GM10248 (cell line): ENCODE measurements at regions not wholly inside any gene's neighbourhood (a gene's known extent, or its start where the extent isn't known, plus 50 kb on each side); places are given as distances from the start of the nearest gene placed in this dataset.

Source experiments
- CTCF ChIA-PET: fragments of 300-600 bp; sonication (Branson Sonifier 250); formaldehyde crosslinking; extraction: SDS; loops from one replicate; lab custom pipeline; 2021; ENCODE audit warnings: antibody characterized with exemption; lab: Yijun Ruan, JAX
- POLR2A ChIA-PET: fragments of 350-650 bp; sonication (Branson Sonifier 250); formaldehyde crosslinking; extraction: SDS; loops from one replicate; lab custom pipeline; 2020; ENCODE audit warnings: antibody characterized with exemption; lab: Yijun Ruan, JAX
- DNase-seq: peaks from one replicate; pipeline ENCODE4 v3.0.0; 2012; ENCODE audit errors: extremely low spot score
- TF ChIP-seq, protein P1 (sequence below): IDR thresholded peaks from 2 replicates; pipeline ENCODE4 v1.5.1; 2012; ENCODE audit warnings: mild to moderate bottlenecking, low read depth; ENCODE audit errors: extremely low read depth, missing control alignments, control extremely low read depth

DNA sequence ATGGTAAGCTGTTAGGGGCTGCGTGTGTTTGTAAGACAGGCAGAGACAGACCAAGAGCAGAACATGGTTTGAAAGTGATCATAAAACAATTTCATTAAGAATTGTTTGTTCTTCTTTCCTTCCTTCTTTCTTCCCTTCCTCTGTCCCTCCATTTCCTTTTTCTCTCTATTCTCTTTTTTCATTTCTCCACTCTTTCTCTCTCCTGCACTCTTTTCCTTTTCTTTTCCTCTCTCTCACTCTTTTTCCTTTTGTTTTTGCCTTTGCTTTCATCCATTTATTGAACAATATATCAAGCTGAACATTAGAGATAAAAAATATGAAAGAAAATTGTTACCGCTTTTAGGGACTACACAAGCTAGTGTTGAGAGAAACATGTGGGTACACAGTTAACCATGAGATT is 62.2 kb upstream of the GOLIM4 start:
- ChIA-PET CTCF (interaction anchor here (0.6 to 2.4 kb wide), 6 partner anchors 8 to 117 kb away, joined by 3 to 15 read pairs (median 4); no protein-coding TSS in a partner anchor), POLR2A (no interaction called here)
- TF ChIP-seq, protein P1, sequence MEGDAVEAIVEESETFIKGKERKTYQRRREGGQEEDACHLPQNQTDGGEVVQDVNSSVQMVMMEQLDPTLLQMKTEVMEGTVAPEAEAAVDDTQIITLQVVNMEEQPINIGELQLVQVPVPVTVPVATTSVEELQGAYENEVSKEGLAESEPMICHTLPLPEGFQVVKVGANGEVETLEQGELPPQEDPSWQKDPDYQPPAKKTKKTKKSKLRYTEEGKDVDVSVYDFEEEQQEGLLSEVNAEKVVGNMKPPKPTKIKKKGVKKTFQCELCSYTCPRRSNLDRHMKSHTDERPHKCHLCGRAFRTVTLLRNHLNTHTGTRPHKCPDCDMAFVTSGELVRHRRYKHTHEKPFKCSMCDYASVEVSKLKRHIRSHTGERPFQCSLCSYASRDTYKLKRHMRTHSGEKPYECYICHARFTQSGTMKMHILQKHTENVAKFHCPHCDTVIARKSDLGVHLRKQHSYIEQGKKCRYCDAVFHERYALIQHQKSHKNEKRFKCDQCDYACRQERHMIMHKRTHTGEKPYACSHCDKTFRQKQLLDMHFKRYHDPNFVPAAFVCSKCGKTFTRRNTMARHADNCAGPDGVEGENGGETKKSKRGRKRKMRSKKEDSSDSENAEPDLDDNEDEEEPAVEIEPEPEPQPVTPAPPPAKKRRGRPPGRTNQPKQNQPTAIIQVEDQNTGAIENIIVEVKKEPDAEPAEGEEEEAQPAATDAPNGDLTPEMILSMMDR = no peak
- no peak for DNase-seq

DNA sequence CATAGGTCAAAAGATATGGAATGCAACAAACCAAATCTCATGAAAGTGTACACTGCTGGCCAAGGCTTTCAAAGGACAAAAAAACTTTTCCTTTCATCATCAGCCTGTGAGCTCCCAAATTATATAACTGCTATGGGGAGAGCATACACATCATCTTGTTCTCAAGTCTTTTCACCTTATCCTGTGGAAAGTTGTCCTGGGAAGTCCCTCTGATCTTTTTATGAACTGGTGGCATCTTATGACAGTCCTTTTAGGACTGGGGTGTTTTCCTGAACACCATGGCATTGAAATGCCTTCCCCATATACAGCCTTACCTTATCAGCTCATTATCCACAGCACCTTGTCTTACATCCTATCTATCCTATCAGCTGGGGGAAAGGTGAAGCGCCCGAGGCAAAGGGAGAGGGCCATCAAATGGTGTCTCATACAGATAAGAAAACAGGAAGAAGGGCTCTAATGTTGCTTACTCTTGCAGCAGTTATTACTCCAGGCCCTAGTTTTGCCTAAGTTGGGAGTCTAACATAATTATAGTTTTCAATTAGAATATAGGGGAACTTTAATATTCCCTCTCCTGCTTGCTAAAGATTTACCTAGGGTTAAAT is 61.5 kb upstream of the GOLIM4 start:
- TF ChIP-seq, protein P1 = no peak
- ChIA-PET POLR2A (no interaction called here), CTCF (interaction anchor here (0.6 to 2.4 kb wide), 8 partner anchors 9 to 117 kb away, joined by 3 to 15 read pairs (median 3); partner anchors contain the start of gene GOLIM4)
- DNase-seq = no peak

DNA sequence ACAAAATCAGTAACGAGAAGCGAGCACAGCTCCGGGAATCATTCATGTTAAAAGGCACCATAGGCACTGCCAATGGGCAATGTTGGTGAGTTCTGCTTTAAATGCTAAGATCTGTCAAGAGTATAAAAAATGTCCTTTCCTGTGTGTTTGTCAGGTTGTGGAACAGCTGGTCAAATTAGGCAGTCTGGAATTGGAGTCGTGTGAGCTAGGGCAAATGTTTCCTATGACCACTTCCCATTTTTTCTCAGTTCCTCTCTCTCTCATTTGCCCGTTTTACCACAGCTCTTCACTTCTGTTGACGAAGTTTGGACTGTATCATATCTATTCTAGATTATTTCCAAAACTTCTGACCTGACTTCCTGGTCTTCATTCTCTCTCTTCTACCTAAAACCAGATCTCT is 60.8 kb upstream of the GOLIM4 start:
- TF ChIP-seq, protein P1 = no peak
- DNase-seq = no peak
- CTCF ChIA-PET = interaction anchor here (1.1 to 2.4 kb wide), 4 partner anchors 9 to 116 kb away, joined by 3 to 15 read pairs (median 4); no protein-coding TSS in a partner anchor
- POLR2A ChIA-PET = no interaction called here

DNA sequence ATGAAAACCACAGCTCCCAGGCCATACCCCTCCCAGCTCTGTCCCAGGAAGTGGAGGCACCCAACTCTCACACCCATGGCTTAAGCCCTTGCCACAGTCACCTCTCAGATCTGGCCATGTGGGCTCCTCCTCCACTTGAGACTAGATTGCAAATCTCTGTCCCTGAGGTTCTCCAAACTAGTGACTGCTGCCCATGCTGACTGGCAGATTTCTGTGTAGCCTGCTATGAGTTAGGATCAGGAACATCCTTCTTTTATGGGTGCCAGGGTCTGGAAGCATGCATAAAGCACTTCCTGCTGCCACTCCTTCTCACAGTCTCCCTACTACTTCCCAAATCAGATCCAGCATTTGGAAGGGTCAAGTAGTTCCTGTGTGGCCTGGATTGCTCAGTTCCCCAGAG is 59.6 kb upstream of the GOLIM4 start:
- no peak for DNase-seq
- CTCF ChIA-PET = interaction anchor here (1.5 to 2.1 kb wide), 2 partner anchors 10 to 36 kb away, joined by 4 to 12 read pairs; no protein-coding TSS in a partner anchor
- POLR2A ChIA-PET = no interaction called here
- TF ChIP-seq, protein P1 = no peak

DNA sequence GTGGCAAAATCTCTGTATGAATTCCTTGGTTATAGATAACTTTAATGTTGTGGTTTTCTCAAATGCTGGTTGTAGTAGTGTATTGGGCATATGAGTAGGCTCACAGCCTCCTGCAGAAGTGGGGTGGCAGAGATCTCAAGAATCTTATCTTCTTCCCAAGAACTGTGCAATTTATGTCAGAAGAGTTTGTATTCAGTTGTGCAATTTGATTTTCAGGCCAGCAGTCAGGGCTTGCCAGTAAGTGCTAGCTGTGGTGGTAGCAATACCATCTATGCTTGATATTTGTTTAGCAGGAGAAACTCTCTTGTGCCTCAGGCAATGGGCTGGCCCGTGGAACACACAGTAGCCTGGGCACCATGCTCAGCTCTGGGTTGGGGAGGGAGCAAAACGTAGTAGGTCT is 58.4 kb upstream of the GOLIM4 start:
- TF ChIP-seq, protein P1 = no peak
- ChIA-PET POLR2A (no interaction called here), CTCF (interaction anchor here (1.5 to 2.1 kb wide), 2 partner anchors 12 to 35 kb away, joined by 4 to 12 read pairs; no protein-coding TSS in a partner anchor)
- no peak for DNase-seq

DNA sequence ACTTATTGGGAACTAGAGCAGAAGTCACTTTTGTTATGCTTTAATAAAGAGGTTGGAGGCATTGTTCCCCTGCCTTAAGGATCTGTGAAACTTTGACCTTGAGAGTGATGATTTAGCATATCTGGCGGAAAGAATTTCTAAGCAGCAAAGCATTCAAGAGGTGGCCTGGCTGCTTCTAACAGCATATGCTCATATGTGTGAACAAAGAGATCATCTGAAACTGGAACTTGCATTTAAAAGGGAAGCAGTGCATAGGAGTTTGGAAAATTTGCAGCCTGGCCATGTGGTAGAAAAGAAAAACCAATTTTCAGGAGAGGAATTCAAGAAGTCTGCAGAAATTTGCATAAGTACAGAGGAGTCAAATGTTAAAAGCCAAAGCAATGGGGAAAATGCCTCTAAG is 56.4 kb upstream of the GOLIM4 start:
- TF ChIP-seq, protein P1 = no peak
- ChIA-PET CTCF (interaction anchor here (1.3 kb wide), 1 partner anchor 9 kb away, joined by 3 read pairs; no protein-coding TSS in a partner anchor), POLR2A (no interaction called here)
- DNase-seq = no peak
